NB4 (cell line): ENCODE measurements at regions not wholly inside any gene's neighbourhood (a gene's known extent, or its start where the extent isn't known, plus 50 kb on each side); places are given as distances from the start of the nearest gene placed in this dataset.

ENCODE experiments used
- POLR2A ChIP-seq: IDR thresholded peaks from 2 replicates; pipeline ENCODE4 v1.6.1; 2011; ENCODE audit warnings: mild to moderate bottlenecking; ENCODE audit not compliant: insufficient read length; ENCODE audit errors: extremely low read depth
- TF ChIP-seq, protein P1 (sequence below): IDR thresholded peaks from one replicate; pipeline ENCODE4 v1.5.1; 2012; ENCODE audit warnings: low read depth, low read length
- TF ChIP-seq, protein P2 (sequence below): IDR thresholded peaks from 2 replicates; pipeline ENCODE4 v1.6.1; 2011; ENCODE audit warnings: low read depth, low read length

DNA sequence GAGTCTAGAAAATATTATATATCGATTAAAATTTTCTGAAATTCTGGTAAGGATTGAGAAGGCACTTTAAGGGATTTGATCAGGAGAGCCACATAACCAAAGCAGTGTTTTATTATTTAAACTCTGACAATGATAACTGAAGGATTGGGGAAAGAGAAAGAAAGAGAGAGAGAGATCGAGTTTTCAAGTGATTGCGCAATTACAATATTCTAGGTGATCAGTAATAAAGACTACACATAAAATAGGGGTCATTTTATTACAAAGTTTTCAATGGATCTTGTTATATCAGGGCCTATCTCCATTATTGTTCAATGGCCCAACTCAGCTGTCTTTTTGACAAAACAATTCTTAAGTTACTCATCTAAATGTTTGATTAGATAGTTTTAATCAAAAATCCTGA, 541.5 kb upstream of the ZWINT start:
- no peak for TF ChIP-seq POLR2A
- TF ChIP-seq, protein P1, sequence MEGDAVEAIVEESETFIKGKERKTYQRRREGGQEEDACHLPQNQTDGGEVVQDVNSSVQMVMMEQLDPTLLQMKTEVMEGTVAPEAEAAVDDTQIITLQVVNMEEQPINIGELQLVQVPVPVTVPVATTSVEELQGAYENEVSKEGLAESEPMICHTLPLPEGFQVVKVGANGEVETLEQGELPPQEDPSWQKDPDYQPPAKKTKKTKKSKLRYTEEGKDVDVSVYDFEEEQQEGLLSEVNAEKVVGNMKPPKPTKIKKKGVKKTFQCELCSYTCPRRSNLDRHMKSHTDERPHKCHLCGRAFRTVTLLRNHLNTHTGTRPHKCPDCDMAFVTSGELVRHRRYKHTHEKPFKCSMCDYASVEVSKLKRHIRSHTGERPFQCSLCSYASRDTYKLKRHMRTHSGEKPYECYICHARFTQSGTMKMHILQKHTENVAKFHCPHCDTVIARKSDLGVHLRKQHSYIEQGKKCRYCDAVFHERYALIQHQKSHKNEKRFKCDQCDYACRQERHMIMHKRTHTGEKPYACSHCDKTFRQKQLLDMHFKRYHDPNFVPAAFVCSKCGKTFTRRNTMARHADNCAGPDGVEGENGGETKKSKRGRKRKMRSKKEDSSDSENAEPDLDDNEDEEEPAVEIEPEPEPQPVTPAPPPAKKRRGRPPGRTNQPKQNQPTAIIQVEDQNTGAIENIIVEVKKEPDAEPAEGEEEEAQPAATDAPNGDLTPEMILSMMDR: no peak
- TF ChIP-seq, protein P2, sequence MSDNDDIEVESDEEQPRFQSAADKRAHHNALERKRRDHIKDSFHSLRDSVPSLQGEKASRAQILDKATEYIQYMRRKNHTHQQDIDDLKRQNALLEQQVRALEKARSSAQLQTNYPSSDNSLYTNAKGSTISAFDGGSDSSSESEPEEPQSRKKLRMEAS: no peak
